IPS-18c (cell line): ENCODE measurements at regions not wholly inside any gene's neighbourhood (a gene's known extent, or its start where the extent isn't known, plus 50 kb on each side); places are given as distances from the start of the nearest gene placed in this dataset.
"Not testable (repeated sequence)": the region's sequence is repeated elsewhere in the genome, so short reads cannot be mapped to it uniquely, and the experiment has no call there.

Experiments used
- H3K4me3 ChIP-seq: 2 replicates; pipeline ENCODE4 v1.7.0; 2013; ENCODE audit warnings: low read depth, mild to moderate bottlenecking, low read length, moderate library complexity; ENCODE audit not compliant: insufficient read depth
- H3K9me3 ChIP-seq: one replicate; pipeline ENCODE4 v1.6.1; 2013; ENCODE audit warnings: mild to moderate bottlenecking, low read length, moderate library complexity; ENCODE audit not compliant: control insufficient read depth, insufficient read depth

DNA sequence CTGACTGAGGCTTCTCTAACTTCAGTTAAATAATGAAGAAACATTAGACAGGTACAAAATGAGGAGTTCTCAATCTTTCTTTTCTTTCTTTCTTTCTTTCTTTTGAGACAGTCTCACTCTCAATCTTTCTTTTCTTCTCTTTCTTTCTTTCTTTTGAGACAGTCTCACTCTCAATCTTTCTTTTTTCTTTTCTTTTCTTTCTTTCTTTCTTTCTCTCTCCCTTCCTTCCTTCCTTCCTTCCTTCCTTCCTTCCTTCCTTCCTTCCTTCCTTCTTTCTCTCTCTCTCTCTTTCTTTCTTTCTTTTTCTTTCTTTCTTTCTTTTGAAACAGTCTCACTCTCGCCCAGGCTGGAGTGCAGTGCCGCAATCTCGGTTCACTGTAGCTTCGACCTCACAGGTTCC lies 287.7 kb downstream of the FBXO8 start:
- not testable (repeated sequence) for H3K4me3 ChIP-seq, H3K9me3 ChIP-seq

GRCh38 chr4:173991814-173992213 lies 291.7 kb downstream of the FBXO8 start:
- Histone ChIP-seq H3K9me3 (no peaks in the 10 kb centered on the region), H3K4me3 (no peak overlapping the region)

DNA sequence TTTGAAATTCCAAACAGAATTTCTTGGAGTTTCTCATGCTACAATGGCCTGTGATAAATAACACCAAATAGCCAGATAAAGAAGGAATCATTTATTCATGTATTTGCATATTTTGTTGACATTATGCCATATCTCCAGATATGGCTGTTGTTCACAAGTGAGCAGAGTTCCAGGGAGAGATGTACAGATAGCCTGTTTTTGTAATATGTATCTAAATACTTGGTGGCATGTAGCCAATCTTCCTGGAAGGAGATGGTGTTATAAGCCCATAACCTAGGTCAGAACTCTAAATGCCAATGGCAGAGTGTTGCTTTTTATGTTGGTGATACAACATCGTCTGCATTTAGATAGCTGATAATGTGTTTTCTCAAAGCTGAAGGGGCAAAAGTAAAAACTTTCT lies 292.2 kb downstream of the FBXO8 start:
- Histone ChIP-seq H3K4me3 (no peak overlapping the region), H3K9me3 (no peaks in the 10 kb centered on the region)

- no peaks in the 10 kb centered on the region for H3K9me3 ChIP-seq
- H3K4me3 ChIP-seq, result no peak overlapping the region
Measured at GRCh38 chr4:173990869-173991210, 292.6 kb downstream of the FBXO8 start.

DNA sequence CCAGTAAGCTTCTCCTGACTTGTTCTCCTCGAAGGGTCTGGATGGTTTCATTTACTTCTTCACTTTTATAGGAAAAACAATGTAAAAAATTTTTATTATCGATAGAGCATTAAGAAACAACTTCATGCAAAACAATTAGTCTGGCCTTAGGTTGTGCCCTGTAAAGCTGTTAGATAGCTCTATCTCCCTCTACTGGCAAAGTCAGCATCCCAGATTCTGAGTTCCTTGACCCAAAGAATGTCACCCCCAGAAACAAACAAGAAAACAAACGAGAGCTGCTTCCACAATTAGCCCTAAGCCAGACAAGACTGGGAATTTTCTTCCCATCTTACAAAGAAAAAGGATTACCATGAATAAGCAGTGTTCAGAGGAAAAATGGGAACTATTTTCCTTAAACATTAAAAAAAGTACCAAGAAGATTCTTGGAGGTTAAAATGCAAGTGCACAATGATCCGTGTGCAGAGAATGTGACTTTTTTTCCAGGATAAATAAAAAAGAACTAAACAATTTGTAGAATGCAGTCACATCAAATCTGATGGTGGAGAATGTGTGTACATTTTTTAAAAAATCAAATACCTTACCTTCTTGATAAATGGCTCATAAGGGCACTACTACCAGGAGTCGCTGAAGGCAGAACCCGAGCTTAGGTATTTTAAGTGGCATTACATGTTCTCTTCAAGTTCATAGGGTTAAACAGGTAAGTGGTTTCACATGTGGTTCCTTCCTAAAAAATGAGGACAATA lies 293.2 kb downstream of the FBXO8 start:
- no peak overlapping the region for H3K4me3 ChIP-seq
- H3K9me3 ChIP-seq, result no peaks in the 10 kb centered on the region

- not testable (repeated sequence) for H3K4me3 ChIP-seq, H3K9me3 ChIP-seq
Measured at GRCh38 chr4:173963523-173963922, 319.9 kb downstream of the FBXO8 start.

DNA sequence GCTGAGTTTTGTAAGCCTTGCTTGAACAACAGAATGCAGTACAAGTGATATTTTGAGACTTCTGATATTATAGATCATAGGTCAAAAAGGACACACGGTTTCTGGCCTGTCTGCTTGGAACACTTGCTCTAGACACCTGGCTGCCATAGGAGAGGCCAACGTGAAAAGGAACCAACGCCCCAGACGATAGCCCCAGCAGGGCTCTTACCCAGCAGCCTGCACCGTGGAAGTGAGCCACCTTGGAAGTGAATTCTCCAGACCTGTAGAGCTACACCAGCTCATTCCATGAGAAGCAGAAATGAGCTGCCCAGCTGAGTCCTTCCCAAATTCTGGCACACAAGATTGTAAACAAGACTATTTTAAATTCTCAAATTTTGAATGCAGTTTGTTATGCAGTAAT lies 323.1 kb downstream of the FBXO8 start:
- no peaks in the 10 kb centered on the region for H3K9me3 ChIP-seq
- no peak overlapping the region for H3K4me3 ChIP-seq

DNA sequence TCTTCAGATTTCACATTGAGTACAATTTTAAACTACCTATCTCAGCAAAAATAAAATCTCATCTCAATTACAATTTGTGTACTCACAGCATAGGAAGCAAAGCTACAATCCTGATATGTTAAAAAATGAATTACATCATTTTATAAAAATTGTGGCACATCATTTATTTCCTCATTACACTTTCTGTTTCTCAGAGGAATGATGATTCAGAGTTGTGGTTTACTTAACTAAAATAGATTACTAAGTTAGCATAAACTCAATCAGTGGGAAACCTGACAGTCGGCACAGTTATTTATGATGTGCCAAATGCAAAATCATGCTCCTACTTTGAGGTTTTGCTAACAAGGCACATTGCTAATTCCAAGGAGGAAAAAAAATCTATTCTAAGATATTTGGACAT lies 325.0 kb downstream of the FBXO8 start:
- H3K4me3 ChIP-seq, result no peak overlapping the region
- H3K9me3 ChIP-seq, result no peaks in the 10 kb centered on the region

- no peaks in the 10 kb centered on the region for H3K9me3 ChIP-seq
Measured at GRCh38 chr4:173943547-173943946, 339.9 kb downstream of the FBXO8 start.

DNA sequence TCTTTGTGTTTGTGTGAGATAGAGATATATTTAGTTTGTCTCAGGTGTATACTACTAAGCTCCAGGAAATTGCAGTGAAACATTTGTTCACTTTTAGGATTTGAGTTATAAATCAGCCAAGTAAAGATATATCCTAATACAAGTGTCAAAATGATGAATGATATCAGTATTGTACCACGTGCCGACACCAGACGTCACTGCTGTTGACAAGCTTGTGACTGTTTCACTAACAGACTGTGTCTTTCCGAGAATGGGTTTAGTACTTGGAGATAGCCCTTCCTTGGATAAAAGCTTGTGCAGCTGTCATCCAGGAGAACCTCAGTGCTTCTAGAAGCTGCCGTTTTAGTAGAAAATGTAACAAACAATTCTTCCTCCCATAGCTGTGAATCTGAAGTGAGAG lies 343.3 kb downstream of the FBXO8 start:
- Histone ChIP-seq H3K9me3 (no peaks in the 10 kb centered on the region), H3K4me3 (no peak overlapping the region)

More at GRCh38 chr4:173943547-173943946, 339.9 kb downstream of the FBXO8 start:
- no peak overlapping the region for H3K4me3 ChIP-seq

DNA sequence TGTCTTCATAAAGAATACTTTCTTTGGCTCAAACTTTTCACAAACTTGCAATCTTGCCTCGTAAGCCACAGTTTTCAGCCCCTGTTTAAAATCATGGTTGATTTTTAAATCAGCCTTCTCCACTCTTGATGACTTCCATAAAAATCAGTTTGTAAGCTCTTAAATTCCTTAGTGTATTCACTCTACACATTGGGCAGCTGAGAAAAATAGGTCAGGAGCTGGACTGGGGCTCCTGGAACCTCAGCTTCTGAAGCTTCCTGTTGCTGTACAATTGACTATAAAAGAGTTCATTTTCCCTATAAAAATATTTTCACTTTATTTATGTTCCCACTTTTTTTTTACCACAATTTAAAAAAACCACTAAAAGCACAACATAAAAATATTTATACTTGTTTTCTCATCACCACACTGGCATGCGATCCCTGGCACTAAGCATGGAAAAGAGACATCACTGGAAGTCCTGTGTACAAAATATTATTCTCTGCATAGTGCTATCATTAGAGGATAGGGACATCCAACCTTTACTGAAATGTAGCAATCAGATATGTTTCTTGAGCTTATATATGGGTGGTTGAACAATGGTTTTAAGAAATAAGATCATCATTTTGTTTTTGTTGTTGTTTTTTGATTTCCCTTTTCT lies 345.7 kb downstream of the FBXO8 start:
- Histone ChIP-seq H3K9me3 (no peaks in the 10 kb centered on the region), H3K4me3 (no peak overlapping the region)

DNA sequence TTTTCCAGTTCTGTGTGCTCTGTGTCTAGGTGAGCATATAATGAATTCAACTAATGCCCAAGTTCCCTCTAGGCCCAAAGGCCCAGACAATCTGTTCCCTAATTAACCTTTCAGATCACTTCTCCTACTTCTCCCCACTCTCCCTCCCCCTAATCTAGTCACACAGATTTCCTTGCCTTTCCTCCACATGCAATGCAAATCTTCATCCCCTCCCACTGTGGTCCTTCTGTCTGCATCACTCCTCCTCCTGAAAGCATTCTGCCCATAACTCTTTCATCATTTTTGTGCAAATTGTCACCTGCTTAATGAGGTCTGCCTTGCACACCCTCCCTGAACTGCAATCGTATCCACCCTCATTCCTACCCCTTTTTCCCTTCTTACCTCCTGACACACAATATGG lies 346.6 kb downstream of the FBXO8 start:
- no peak overlapping the region for H3K4me3 ChIP-seq
- H3K9me3 ChIP-seq, result no peaks in the 10 kb centered on the region

GRCh38 chr4:173935622-173936405 lies 347.7 kb downstream of the FBXO8 start:
- no peak overlapping the region for H3K4me3 ChIP-seq
- no peaks in the 10 kb centered on the region for H3K9me3 ChIP-seq

DNA sequence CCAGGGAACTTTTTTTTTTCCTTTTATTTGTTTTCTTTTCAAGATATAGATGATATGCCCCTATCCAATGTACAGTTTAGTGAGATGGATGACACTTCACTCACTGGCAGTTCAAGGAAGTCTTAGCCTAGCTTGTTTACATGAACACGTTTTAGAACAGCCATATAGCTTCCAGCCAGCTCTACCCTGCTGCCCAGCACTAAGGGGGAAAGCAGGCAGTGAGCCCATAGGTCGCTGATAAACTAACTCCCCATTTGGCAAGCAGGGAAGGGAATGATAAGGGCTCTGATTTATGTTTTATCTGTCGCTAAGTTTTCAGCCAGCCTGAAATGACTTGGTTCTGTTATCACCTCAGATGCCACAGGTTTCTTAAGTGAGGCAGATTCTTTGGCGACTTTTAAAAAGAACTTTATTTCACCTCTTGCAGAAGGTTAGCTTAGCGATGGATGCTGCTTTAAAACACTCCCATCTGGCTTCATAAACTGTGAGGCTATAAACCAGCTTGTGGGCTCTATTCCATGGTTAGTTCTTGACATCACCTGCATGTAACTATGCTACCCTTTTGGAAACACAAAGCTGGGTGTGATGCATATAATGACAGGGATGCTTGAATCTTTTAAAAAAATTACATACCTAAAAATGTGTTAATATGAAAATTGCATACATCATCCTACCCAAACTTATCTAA lies 348.4 kb downstream of the FBXO8 start:
- H3K4me3 ChIP-seq, result no peak overlapping the region
- H3K9me3 ChIP-seq, result no peaks in the 10 kb centered on the region

- H3K4me3 ChIP-seq, result no peak overlapping the region
- H3K9me3 ChIP-seq, result no peaks in the 10 kb centered on the region
Measured at GRCh38 chr4:173934201-173934600, 349.3 kb downstream of the FBXO8 start.

GRCh38 chr4:173932701-173933100 lies 350.8 kb downstream of the FBXO8 start:
- H3K4me3 ChIP-seq, result no peak overlapping the region
- H3K9me3 ChIP-seq, result no peaks in the 10 kb centered on the region

GRCh38 chr4:173930329-173930967 lies 353.0 kb downstream of the FBXO8 start:
- H3K4me3 ChIP-seq, result no peak overlapping the region
- H3K9me3 ChIP-seq, result no peaks in the 10 kb centered on the region
